SK-N-SH (cell line): ENCODE measurements at regions not wholly inside any gene's neighbourhood (a gene's known extent, or its start where the extent isn't known, plus 50 kb on each side); places are given as distances from the start of the nearest gene placed in this dataset.

Experiments
- CTCF ChIA-PET: fragments of 300-600, 350-600 bp; formaldehyde crosslinking; extraction: SDS; loops from one replicate; lab custom pipeline; 2021; lab: Yijun Ruan, JAX
- POLR2A ChIA-PET: fragments of 350-600 bp; sonication (Branson Sonifier 250); formaldehyde crosslinking; extraction: SDS; loops from one replicate; lab custom pipeline; 2020; ENCODE audit warnings: antibody characterized with exemption, inconsistent platforms; lab: Yijun Ruan, JAX
- DNase-seq: peaks from one replicate; pipeline ENCODE4 v3.0.0; 2012
- H2AFZ ChIP-seq: fragments of 200-600 bp; sonication (generic); 2 replicates; pipeline ENCODE4 v1.8.1; 2016; ENCODE audit warnings: antibody characterized with exemption, mild to moderate bottlenecking, low read depth
- H3F3A ChIP-seq: fragments of 200-600 bp; sonication (generic); replicated peaks from 2 replicates; pipeline ENCODE3; 2016; ENCODE audit warnings: antibody characterized with exemption, mild to moderate bottlenecking; ENCODE audit not compliant: insufficient read depth
- H3K27ac ChIP-seq, 2 experiments: fragments of 200-500 bp in 1 of 2; fragments of 200-600 bp in 1 of 2; sonication (Bioruptor generic) in 1 of 2; sonication (generic), shearing (Covaris generic) in 1 of 2; 2 replicates each; pipeline versions ENCODE4 v1.5.1 to v1.6.1; 2014 to 2016; ENCODE audit warnings: low read depth in 2 of 2, inconsistent platforms in 1 of 2, low read length in 1 of 2, mild to moderate bottlenecking in 1 of 2, mixed read lengths in 1 of 2
- H3K27me3 ChIP-seq: fragments of 200-600 bp; sonication (generic), shearing (Covaris generic); 2 replicates; pipeline ENCODE4 v1.6.1; 2016; ENCODE audit warnings: mixed run types; ENCODE audit not compliant: insufficient read depth
- H3K36me3 ChIP-seq, 2 experiments: fragments of 200-500 bp in 1 of 2; fragments of 200-600 bp in 1 of 2; sonication (Bioruptor generic) in 1 of 2; sonication (generic) in 1 of 2; replicated peaks in 1 of 2; 2 replicates each; pipeline versions ENCODE3 to v1.5.1; 2014 to 2016; ENCODE audit warnings: low read length in 1 of 2, mild to moderate bottlenecking in 1 of 2; ENCODE audit not compliant: insufficient read depth in 2 of 2, control insufficient read depth in 1 of 2
- H3K4me1 ChIP-seq, 2 experiments: fragments of 200-500 bp in 1 of 2; fragments of 200-600 bp in 1 of 2; sonication (Bioruptor generic) in 1 of 2; sonication (generic), shearing (Covaris generic) in 1 of 2; 2 replicates each; pipeline versions ENCODE4 v1.5.1 to v1.6.1; 2014 to 2016; ENCODE audit warnings: low read depth in 1 of 2, low read length in 1 of 2, mixed run types in 1 of 2; ENCODE audit not compliant: insufficient read depth in 2 of 2, control insufficient read depth in 1 of 2
- H3K4me2 ChIP-seq: fragments of 200-600 bp; sonication (generic), shearing (Covaris generic); 2 replicates; pipeline ENCODE4 v1.6.1; 2017; ENCODE audit warnings: mixed run types
- H3K4me3 ChIP-seq, 2 experiments: fragments of 200-500 bp in 1 of 2; fragments of 200-600 bp in 1 of 2; sonication (Bioruptor generic) in 1 of 2; sonication (generic), shearing (Covaris generic) in 1 of 2; 2 replicates each; pipeline versions ENCODE4 v1.5.1 to v1.8.1; 2014 to 2016; ENCODE audit warnings: low read depth in 2 of 2, inconsistent platforms in 1 of 2, low read length in 1 of 2, mild to moderate bottlenecking in 1 of 2, mixed read lengths in 1 of 2, moderate library complexity in 1 of 2
- H3K79me2 ChIP-seq: fragments of 200-600 bp; sonication (generic); 2 replicates; pipeline ENCODE4 v1.8.1; 2017; ENCODE audit warnings: mild to moderate bottlenecking; ENCODE audit not compliant: insufficient read depth
- H3K9ac ChIP-seq: fragments of 200-600 bp; sonication (generic); 2 replicates; pipeline ENCODE4 v1.6.1; 2017; ENCODE audit warnings: mixed run types
- H3K9me2 ChIP-seq: fragments of 200-600 bp; sonication (generic); 2 replicates; pipeline ENCODE4 v1.6.1; 2017; ENCODE audit warnings: mixed run types
- H3K9me3 ChIP-seq: fragments of 200-600 bp; sonication (generic); 2 replicates; pipeline ENCODE4 v1.6.1; 2017; ENCODE audit warnings: mixed run types, mild to moderate bottlenecking, moderate library complexity
- H4K20me1 ChIP-seq: fragments of 200-600 bp; sonication (generic); 2 replicates; pipeline ENCODE4 v1.6.1; 2017; ENCODE audit warnings: mild to moderate bottlenecking, mixed run types; ENCODE audit not compliant: insufficient read depth
- CHD2 ChIP-seq: fragments of 150-350 bp; IDR thresholded peaks from 2 replicates; pipeline ENCODE4 v1.6.1; 2018; ENCODE audit warnings: low read length; ENCODE audit not compliant: partially characterized antibody
- ELF1 ChIP-seq: IDR thresholded peaks from 2 replicates; pipeline ENCODE4 v1.4.0; 2012
- EP300 ChIP-seq, 2 experiments: IDR thresholded peaks; 2 replicates each; pipeline versions ENCODE4 v1.4.0 to v1.6.1; 2012; ENCODE audit warnings: borderline replicate concordance in 1 of 2, low read depth in 1 of 2, low read length in 1 of 2
- EZH2phosphoT487 ChIP-seq: fragments of 200-600 bp; sonication (generic); IDR thresholded peaks from 2 replicates; pipeline ENCODE4 v1.6.1; 2017; ENCODE audit warnings: low read depth, mixed run types, mild to moderate bottlenecking, antibody characterized with exemption, moderate library complexity, borderline replicate concordance
- FOXJ3 ChIP-seq: sonication (generic); formaldehyde crosslinking; IDR thresholded peaks from 2 replicates; pipeline ENCODE4 v1.5.1; 2020; ENCODE audit warnings: mild to moderate bottlenecking, missing genetic modification reagents
- FOXM1 ChIP-seq: IDR thresholded peaks from 2 replicates; pipeline ENCODE4 v1.4.0; 2012; ENCODE audit warnings: low read depth, mild to moderate bottlenecking
- GABPA ChIP-seq: IDR thresholded peaks from 2 replicates; pipeline ENCODE4 v1.4.0; 2012; ENCODE audit warnings: low read depth, mild to moderate bottlenecking
- IRF3 ChIP-seq: fragments of 150-350 bp; IDR thresholded peaks from 2 replicates; pipeline ENCODE4 v1.6.1; 2016; ENCODE audit warnings: mild to moderate bottlenecking, low read depth, low read length
- JUND ChIP-seq: IDR thresholded peaks from 2 replicates; pipeline ENCODE4 v1.4.0; 2012
- MEF2A ChIP-seq: IDR thresholded peaks from 2 replicates; pipeline ENCODE4 v1.4.0; 2012; ENCODE audit warnings: low read depth, borderline replicate concordance
- MXI1 ChIP-seq: IDR thresholded peaks from 2 replicates; pipeline ENCODE4 v1.6.1; 2012; ENCODE audit warnings: mild to moderate bottlenecking, low read depth, low read length, improper control_type of control experiment
- NFIC ChIP-seq: IDR thresholded peaks from 2 replicates; pipeline ENCODE4 v1.4.0; 2012; ENCODE audit warnings: borderline replicate concordance
- POLR2AphosphoS5 ChIP-seq: IDR thresholded peaks from 2 replicates; pipeline ENCODE4 v1.6.1; 2012; ENCODE audit warnings: low read depth, low read length
- RFX5 ChIP-seq: IDR thresholded peaks from 2 replicates; pipeline ENCODE4 v1.6.1; 2012; ENCODE audit warnings: mild to moderate bottlenecking, improper control_type of control experiment, low read length
- RXRA ChIP-seq: IDR thresholded peaks from 2 replicates; pipeline ENCODE4 v1.4.0; 2012; ENCODE audit warnings: low read depth, mild to moderate bottlenecking, borderline replicate concordance
- SIN3A ChIP-seq: IDR thresholded peaks from 2 replicates; pipeline ENCODE4 v1.6.1; 2012; ENCODE audit warnings: low read depth, mild to moderate bottlenecking, low read length, moderate library complexity, borderline replicate concordance
- SMC3 ChIP-seq: IDR thresholded peaks from 2 replicates; pipeline ENCODE4 v1.6.1; 2012; ENCODE audit warnings: low read depth, low read length, improper control_type of control experiment
- TCF12 ChIP-seq: IDR thresholded peaks from 2 replicates; pipeline ENCODE4 v1.4.0; 2012
- WGBS: methylation state at CpG from one replicate; pipeline ENCODE4 v1.1.6; 2017; ENCODE audit warnings: low lambda C conversion rate; 5-methylcytosine and 5-hydroxymethylcytosine counted together
- TF ChIP-seq, protein P1 (sequence below): fragments of 150-350 bp; IDR thresholded peaks from 2 replicates; pipeline ENCODE4 v1.6.1; 2017; ENCODE audit warnings: antibody characterized with exemption, low read length, low read depth, borderline replicate concordance

- Histone ChIP-seq H3K27me3 (no peaks in the 10 kb centered on the region), H3K4me1 (peaks cover 0 to 28% of the 10 kb centered on the region in 2 experiments; a peak in 1 of 4 replicates), H4K20me1 (no peaks in the 10 kb centered on the region), H3K9me2 (no peaks in the 10 kb centered on the region), H2AFZ (no peak overlapping the region), H3K36me3 (no peaks in the 10 kb centered on the region), H3K4me2 (no peak overlapping the region), H3K79me2 (no peaks in the 10 kb centered on the region), H3K9ac (no peak overlapping the region), H3K27ac (no peak overlapping the region), H3K4me3 (no peak overlapping the region), H3K9me3 (no peaks in the 10 kb centered on the region), H3F3A (no peaks in the 10 kb centered on the region)
- TF ChIP-seq GABPA: no peak
- TF ChIP-seq CHD2: no peak
- TF ChIP-seq RFX5: no peak
- no peak for TF ChIP-seq RXRA
- no peak for TF ChIP-seq MXI1
- whole genome bisulfite sequencing: 64% methylated on average over 4 of the region's 11 CpGs
- no peak for DNase-seq
- CTCF ChIA-PET: no interaction called here
- POLR2A ChIA-PET: no interaction called here
Observed at GRCh38 chr5:138646671-138647070, 71.5 kb upstream of the HSPA9 start.

- ChIA-PET CTCF (no interaction called here), POLR2A (no interaction called here)
- 79% methylated on average over 5 of the region's 5 CpGs for WGBS
- Histone ChIP-seq H3K4me1 (peaks cover 0 to 33% of the 10 kb centered on the region in 2 experiments; a peak in 1 of 4 replicates), H3K9me3 (no peaks in the 10 kb centered on the region), H3K27me3 (no peaks in the 10 kb centered on the region), H3K4me2 (no peak overlapping the region), H3K36me3 (no peaks in the 10 kb centered on the region), H4K20me1 (no peaks in the 10 kb centered on the region), H3K9ac (no peak overlapping the region), H3F3A (no peaks in the 10 kb centered on the region), H3K79me2 (no peaks in the 10 kb centered on the region), H3K27ac (no peak overlapping the region), H3K4me3 (no peak overlapping the region), H2AFZ (no peak overlapping the region), H3K9me2 (no peaks in the 10 kb centered on the region)
- TF ChIP-seq EP300 (IDR thresholded peaks at IDR 0.05; ENCODE audit: borderline replicate concordance in 1 of 2, low read depth in 1 of 2, low read length in 1 of 2): no peak
- no peak for TF ChIP-seq IRF3
- no peak for TF ChIP-seq FOXJ3
- TF ChIP-seq, protein P1, sequence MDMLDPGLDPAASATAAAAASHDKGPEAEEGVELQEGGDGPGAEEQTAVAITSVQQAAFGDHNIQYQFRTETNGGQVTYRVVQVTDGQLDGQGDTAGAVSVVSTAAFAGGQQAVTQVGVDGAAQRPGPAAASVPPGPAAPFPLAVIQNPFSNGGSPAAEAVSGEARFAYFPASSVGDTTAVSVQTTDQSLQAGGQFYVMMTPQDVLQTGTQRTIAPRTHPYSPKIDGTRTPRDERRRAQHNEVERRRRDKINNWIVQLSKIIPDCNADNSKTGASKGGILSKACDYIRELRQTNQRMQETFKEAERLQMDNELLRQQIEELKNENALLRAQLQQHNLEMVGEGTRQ: no peak
- no peak for TF ChIP-seq EZH2phosphoT487
- TF ChIP-seq JUND: no peak
- TF ChIP-seq NFIC: no peak
- no peak for TF ChIP-seq FOXM1
- no peak for TF ChIP-seq RXRA
- no peak for TF ChIP-seq MEF2A
- TF ChIP-seq SIN3A: no peak
- TF ChIP-seq SMC3: no peak
- no peak for TF ChIP-seq TCF12
- TF ChIP-seq ELF1: no peak
- TF ChIP-seq POLR2AphosphoS5: no peak
- no peak for DNase-seq
Observed at GRCh38 chr5:138645778-138646575, 70.8 kb upstream of the HSPA9 start.
